ENCODE measurements at regions not wholly inside any gene's neighbourhood (a gene's known extent, or its start where the extent isn't known, plus 50 kb on each side); places are given as distances from the start of the nearest gene placed in this dataset.

GRCh38 chr7:50962962-50963374 is 180.3 kb upstream of the GRB10 start:
- DNase-seq (ENCODE audit: low read depth in 2 of 2): no peak

GRCh38 chr7:50962281-50962883 is 179.7 kb upstream of the GRB10 start:
- no peak for DNase-seq (ENCODE audit: low read depth in 2 of 2)

- DNase-seq (ENCODE audit: low read depth in 2 of 2): no peak
Measured at GRCh38 chr7:50960621-50961310, 178.1 kb upstream of the GRB10 start.

GRCh38 chr7:50959991-50960390 is 177.3 kb upstream of the GRB10 start:
- DNase-seq (ENCODE audit: low read depth in 2 of 2): no peak

- no peak for DNase-seq (ENCODE audit: low read depth in 2 of 2)
Measured at GRCh38 chr7:50959560-50959959, 176.9 kb upstream of the GRB10 start.

- no peak for DNase-seq (ENCODE audit: low read depth in 2 of 2)
Measured at GRCh38 chr7:50957855-50958254, 175.2 kb upstream of the GRB10 start.

GRCh38 chr7:50957431-50957830 is 174.7 kb upstream of the GRB10 start:
- no peak for DNase-seq (ENCODE audit: low read depth in 2 of 2)

- DNase-seq (ENCODE audit: low read depth in 2 of 2): no peak
Measured at GRCh38 chr7:50956522-50957155, 173.9 kb upstream of the GRB10 start.

- no peak for DNase-seq (ENCODE audit: low read depth in 2 of 2)
Measured at GRCh38 chr7:50954716-50955115, 172.0 kb upstream of the GRB10 start.

- no peak for DNase-seq (ENCODE audit: low read depth in 2 of 2)
Measured at GRCh38 chr7:50954245-50954644, 171.5 kb upstream of the GRB10 start.

- no peak for DNase-seq (ENCODE audit: low read depth in 2 of 2)
Measured at GRCh38 chr7:50953820-50954219, 171.1 kb upstream of the GRB10 start.

- DNase-seq (ENCODE audit: low read depth in 2 of 2): no peak
Measured at GRCh38 chr7:50953303-50953702, 170.6 kb upstream of the GRB10 start.

- no peak for DNase-seq (ENCODE audit: low read depth in 2 of 2)
Measured at GRCh38 chr7:50952544-50952943, 169.8 kb upstream of the GRB10 start.

GRCh38 chr7:50952120-50952519 is 169.4 kb upstream of the GRB10 start:
- DNase-seq (ENCODE audit: low read depth in 2 of 2): no peak

GRCh38 chr7:50943482-50943881 is 160.8 kb upstream of the GRB10 start:
- DNase-seq (ENCODE audit: low read depth in 2 of 2): no peak

GRCh38 chr7:50941525-50941924 is 158.8 kb upstream of the GRB10 start:
- DNase-seq (ENCODE audit: low read depth in 2 of 2): no peak

GRCh38 chr7:50940621-50941020 is 157.9 kb upstream of the GRB10 start:
- DNase-seq (ENCODE audit: low read depth in 2 of 2): no peak

- no peak for DNase-seq (ENCODE audit: low read depth in 2 of 2)
Measured at GRCh38 chr7:50939021-50939420, 156.3 kb upstream of the GRB10 start.

GRCh38 chr7:50937727-50938126 is 155.0 kb upstream of the GRB10 start:
- no peak for DNase-seq (ENCODE audit: low read depth in 2 of 2)

GRCh38 chr7:50926049-50926448 is 143.4 kb upstream of the GRB10 start:
- DNase-seq (ENCODE audit: low read depth in 2 of 2): no peak

GRCh38 chr7:50923476-50923875 is 140.8 kb upstream of the GRB10 start:
- DNase-seq (ENCODE audit: low read depth in 2 of 2): no peak

GRCh38 chr7:50921114-50921813 is 138.6 kb upstream of the GRB10 start:
- no peak for DNase-seq (ENCODE audit: low read depth in 2 of 2)
